Tongue (tissue), 2 donors: ENCODE measurements at regions not wholly inside any gene's neighbourhood (a gene's known extent, or its start where the extent isn't known, plus 50 kb on each side); places are given as distances from the start of the nearest gene placed in this dataset. TPM values are rescaled to one million over a fixed set of nuclear protein-coding genes. Genes with fewer than 3 reads are reported as not detected.
"Not testable (repeated sequence)": the region's sequence is repeated elsewhere in the genome, so short reads cannot be mapped to it uniquely, and the experiment has no call there.

ENCODE experiments used
- DNase-seq: peaks from one replicate; pipeline ENCODE4 v3.0.0-alpha.2; 2015
- small RNA-seq: library from RNA; depleted of rRNA; stranded (forward); fragments of <200 nt; gene quantifications from one replicate; pipeline ENCODE3, GENCODE V24; 2014; ENCODE audit warnings: low replicate concordance

GRCh38 chr7:153958381-153958780 lies 93.8 kb upstream of the DPP6 start:
- DNase-seq, result not testable (repeated sequence)

- DNase-seq, result not testable (repeated sequence)
These were observed 93.4 kb upstream of the DPP6 start for GRCh38 chr7:153958789-153959188.

GRCh38 chr7:153964481-153965112 lies 87.6 kb upstream of the DPP6 start:
- not testable (repeated sequence) for DNase-seq

GRCh38 chr7:153969016-153969415 lies 83.2 kb upstream of the DPP6 start:
- DNase-seq, result not testable (repeated sequence)

- peak; percentile 36 for DNase-seq
These were observed 77.6 kb upstream of the DPP6 start for GRCh38 chr7:153974603-153975002.

- DNase-seq, result not testable (repeated sequence)
These were observed 75.5 kb upstream of the DPP6 start for GRCh38 chr7:153976745-153977144.

- DNase-seq, result not testable (repeated sequence)
These were observed 69.0 kb upstream of the DPP6 start for GRCh38 chr7:153983186-153983585.

GRCh38 chr7:153989066-153989627 lies 63.1 kb upstream of the DPP6 start:
- DNase-seq, result not testable (repeated sequence)

GRCh38 chr7:153989742-153990425 lies 62.3 kb upstream of the DPP6 start:
- not testable (repeated sequence) for DNase-seq

- not testable (repeated sequence) for DNase-seq
These were observed 60.7 kb upstream of the DPP6 start for GRCh38 chr7:153991471-153991870.

GRCh38 chr7:153993402-153993801 lies 58.8 kb upstream of the DPP6 start:
- DNase-seq, result not testable (repeated sequence)

GRCh38 chr7:153998896-153999295 lies 53.3 kb upstream of the DPP6 start:
- DNase-seq, result peak; percentile 25

Small RNA genes in the stretch of these regions (small RNA-seq; reads per million reads assigned to genes)
- not detected for gene AC005588.1
- not detected for gene AC079809.1
